Gastroesophageal sphincter (tissue), 3 donors: ENCODE measurements at regions not wholly inside any gene's neighbourhood (a gene's known extent, or its start where the extent isn't known, plus 50 kb on each side); places are given as distances from the start of the nearest gene placed in this dataset.

Source experiments
- CTCF ChIP-seq, 4 experiments: fragments of 200-600 bp in 2 of 4; fragments of 450-650 bp in 2 of 4; sonication (generic) in 1 of 4; IDR thresholded peaks; one replicate each; pipeline ENCODE4 v1.5.1; 2017 to 2019; ENCODE audit warnings: antibody characterized with exemption in 4 of 4, mild to moderate bottlenecking in 2 of 4, moderate library complexity in 2 of 4
- EP300 ChIP-seq: sonication (generic); formaldehyde crosslinking; IDR thresholded peaks from one replicate; pipeline ENCODE4 v1.6.1; 2017; ENCODE audit warnings: antibody characterized with exemption, mild to moderate bottlenecking
- POLR2A ChIP-seq, 2 donors: fragments of 450-650 bp; IDR thresholded peaks; one replicate each; pipeline ENCODE4 v1.6.1; 2017; ENCODE audit warnings: antibody characterized with exemption in 2 of 2, mild to moderate bottlenecking in 2 of 2, moderate library complexity in 1 of 2

DNA sequence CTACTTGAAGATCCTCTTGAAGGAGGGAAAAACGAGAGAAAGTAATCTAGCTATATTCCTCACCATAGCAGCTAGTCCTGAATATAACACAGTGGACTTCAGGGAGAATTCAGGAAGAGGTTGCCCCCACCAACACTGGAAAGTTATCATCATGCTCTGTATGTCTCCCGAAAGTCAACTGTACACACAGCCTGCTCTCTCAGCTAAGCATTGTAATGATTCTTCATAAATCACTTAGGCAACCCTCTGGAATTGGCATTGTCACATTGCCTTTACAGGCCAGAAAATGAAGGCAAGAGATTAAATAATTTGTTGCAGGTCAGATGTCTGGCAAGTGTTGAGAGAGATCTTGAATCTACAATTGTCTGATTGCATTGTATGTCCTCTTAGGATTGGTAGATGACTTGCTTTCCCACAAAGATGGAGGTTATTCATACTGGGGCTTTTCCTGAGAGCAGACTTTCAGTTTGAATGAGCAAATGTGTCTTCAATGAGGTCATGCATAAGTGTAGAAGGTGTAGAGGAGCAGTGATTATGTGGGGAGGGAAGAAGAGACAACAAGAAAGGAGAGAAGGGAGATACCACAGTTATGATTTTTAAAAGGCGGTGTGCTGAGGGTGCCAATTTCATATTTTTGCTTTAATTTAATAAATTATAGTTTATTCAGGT, 667.2 kb downstream of the DCDC2C start:
- no peak for TF ChIP-seq EP300
- TF ChIP-seq POLR2A (IDR thresholded peaks at IDR 0.05) = no peak
- TF ChIP-seq CTCF (IDR thresholded peaks at IDR 0.05) = no peak
